Liver (tissue), 8 donors: ENCODE measurements at regions not wholly inside any gene's neighbourhood (a gene's known extent, or its start where the extent isn't known, plus 50 kb on each side); places are given as distances from the start of the nearest gene placed in this dataset.

ENCODE experiments used
- DNase-seq: peaks from one replicate; pipeline ENCODE4 v3.0.0-alpha.2; 2017; ENCODE audit warnings: low spot score
- H3K27ac ChIP-seq, 2 donors: one replicate each; pipeline ENCODE4 v1.7.0; 2013; ENCODE audit warnings: inconsistent platforms in 2 of 2, low read length in 2 of 2, control low read depth in 1 of 2, low read depth in 1 of 2, mild to moderate bottlenecking in 1 of 2
- H3K27me3 ChIP-seq, 4 donors: one replicate each; pipeline versions ENCODE4 v1.6.1 to v1.7.0; 2013; ENCODE audit warnings: low read length in 3 of 4, inconsistent platforms in 1 of 4, mild to moderate bottlenecking in 1 of 4, moderate library complexity in 1 of 4; ENCODE audit not compliant: control insufficient read depth in 4 of 4, insufficient read depth in 4 of 4
- H3K36me3 ChIP-seq, 4 donors: one replicate each; pipeline versions ENCODE4 v1.6.1 to v1.7.0; 2013; ENCODE audit warnings: low read length in 3 of 4, mild to moderate bottlenecking in 3 of 4, low read depth in 1 of 4, moderate library complexity in 1 of 4; ENCODE audit not compliant: control insufficient read depth in 4 of 4, insufficient read depth in 3 of 4
- H3K4me1 ChIP-seq, 4 donors: one replicate each; pipeline versions ENCODE4 v1.6.1 to v1.7.0; 2013; ENCODE audit warnings: low read length in 3 of 4, mild to moderate bottlenecking in 3 of 4, moderate library complexity in 1 of 4; ENCODE audit not compliant: control insufficient read depth in 4 of 4, insufficient read depth in 4 of 4
- H3K4me3 ChIP-seq, 3 donors: one replicate each; pipeline versions ENCODE4 v1.6.1 to v1.7.0; 2013; ENCODE audit warnings: low read length in 3 of 3, control low read depth in 1 of 3, low read depth in 1 of 3, mild to moderate bottlenecking in 1 of 3
- H3K9ac ChIP-seq, 2 donors: one replicate each; pipeline ENCODE4 v1.7.0; 2013; ENCODE audit warnings: low read length in 2 of 2, mild to moderate bottlenecking in 2 of 2, moderate library complexity in 2 of 2, control low read depth in 1 of 2, low read depth in 1 of 2
- H3K9me3 ChIP-seq, 4 donors: one replicate each; pipeline versions ENCODE4 v1.6.1 to v1.7.0; 2013; ENCODE audit warnings: low read length in 3 of 4; ENCODE audit not compliant: control insufficient read depth in 4 of 4
- CTCF ChIP-seq: fragments of 150-350 bp; IDR thresholded peaks from 2 replicates; pipeline ENCODE4 v1.5.1; 2017; ENCODE audit warnings: improper control_type of control experiment, low read depth, low read length; ENCODE audit not compliant: missing input control
- FOXA1 ChIP-seq: IDR thresholded peaks from 2 replicates; pipeline ENCODE4 v1.6.1; 2016; ENCODE audit warnings: antibody characterized with exemption
- HNF4A ChIP-seq, 2 donors: conservative IDR thresholded peaks; 2 replicates each; pipeline ENCODE4 v1.6.1; 2016; ENCODE audit warnings: antibody characterized with exemption in 2 of 2, mild to moderate bottlenecking in 2 of 2
- RAD21 ChIP-seq, 2 donors: IDR thresholded peaks; 2 replicates each; pipeline ENCODE4 v1.6.1; 2016; ENCODE audit warnings: antibody characterized with exemption in 2 of 2, mild to moderate bottlenecking in 2 of 2
- REST ChIP-seq: IDR thresholded peaks from 2 replicates; pipeline ENCODE4 v1.6.1; 2016; ENCODE audit warnings: antibody characterized with exemption, mild to moderate bottlenecking
- RXRA ChIP-seq, 2 donors: IDR thresholded peaks; 2 replicates each; pipeline ENCODE4 v1.6.1; 2017 to 2018; ENCODE audit warnings: antibody characterized with exemption in 2 of 2, mild to moderate bottlenecking in 1 of 2
- SP1 ChIP-seq: IDR thresholded peaks from 2 replicates; pipeline ENCODE4 v1.6.1; 2018; ENCODE audit warnings: antibody characterized with exemption, mild to moderate bottlenecking
- TAF1 ChIP-seq: conservative IDR thresholded peaks from 2 replicates; pipeline ENCODE4 v1.6.1; 2016; ENCODE audit warnings: antibody characterized with exemption, mild to moderate bottlenecking
- YY1 ChIP-seq: IDR thresholded peaks from 2 replicates; pipeline ENCODE4 v1.6.1; 2016; ENCODE audit warnings: antibody characterized with exemption, mild to moderate bottlenecking
- WGBS: extraction: QIAGEN DNeasy Blood & Tissue Kit; methylation state at CpG from one replicate; pipeline ENCODE4 v1.1.7; 2013; 5-methylcytosine and 5-hydroxymethylcytosine counted together
- TF ChIP-seq, protein P1 (sequence below): IDR thresholded peaks from 2 replicates; pipeline ENCODE4 v1.6.1; 2016; ENCODE audit warnings: antibody characterized with exemption
- TF ChIP-seq, protein P2 (sequence below): IDR thresholded peaks from 2 replicates; pipeline ENCODE4 v1.6.1; 2016; ENCODE audit warnings: antibody characterized with exemption
- TF ChIP-seq, protein P3 (sequence below): IDR thresholded peaks from 2 replicates; pipeline ENCODE4 v1.6.1; 2016; ENCODE audit warnings: antibody characterized with exemption
- donor health status: healthy.
- donor health status: healthy.
- donor health status: healthy.
- donor health status: healthy.
- donor health status: healthy.

GRCh38 chr18:75810516-75810915, 383.0 kb upstream of the SMIM21 start:
- no peak for DNase-seq
- WGBS: 59% methylated on average over 9 of the region's 9 CpGs
- no peaks in the 10 kb centered on the region for H3K9me3 ChIP-seq
- H3K4me1 ChIP-seq: no peaks in the 10 kb centered on the region
- no peak overlapping the region for H3K27ac ChIP-seq
- no peak overlapping the region for H3K4me3 ChIP-seq
- H3K27me3 ChIP-seq: no peaks in the 10 kb centered on the region
- no peak overlapping the region for H3K9ac ChIP-seq
- H3K36me3 ChIP-seq: no peaks in the 10 kb centered on the region
- no peak for TF ChIP-seq RXRA (IDR thresholded peaks at IDR 0.05)
- TF ChIP-seq FOXA1: no peak
- TF ChIP-seq RAD21 (IDR thresholded peaks at IDR 0.05): no peak
- no peak for TF ChIP-seq YY1
- no peak for TF ChIP-seq CTCF
- no peak for TF ChIP-seq TAF1
- TF ChIP-seq, protein P1, sequence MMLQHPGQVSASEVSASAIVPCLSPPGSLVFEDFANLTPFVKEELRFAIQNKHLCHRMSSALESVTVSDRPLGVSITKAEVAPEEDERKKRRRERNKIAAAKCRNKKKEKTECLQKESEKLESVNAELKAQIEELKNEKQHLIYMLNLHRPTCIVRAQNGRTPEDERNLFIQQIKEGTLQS: no peak
- no peak for TF ChIP-seq REST

- TF ChIP-seq HNF4A (conservative IDR thresholded peaks at IDR 0.05) (no peak), TAF1 (no peak), FOXA1 (no peak), CTCF (no peak), RXRA (IDR thresholded peaks at IDR 0.05) (no peak), SP1 (no peak), RAD21 (IDR thresholded peaks at IDR 0.05) (no peak)
- TF ChIP-seq, protein P2, sequence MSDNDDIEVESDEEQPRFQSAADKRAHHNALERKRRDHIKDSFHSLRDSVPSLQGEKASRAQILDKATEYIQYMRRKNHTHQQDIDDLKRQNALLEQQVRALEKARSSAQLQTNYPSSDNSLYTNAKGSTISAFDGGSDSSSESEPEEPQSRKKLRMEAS: no peak
- TF ChIP-seq, protein P3, sequence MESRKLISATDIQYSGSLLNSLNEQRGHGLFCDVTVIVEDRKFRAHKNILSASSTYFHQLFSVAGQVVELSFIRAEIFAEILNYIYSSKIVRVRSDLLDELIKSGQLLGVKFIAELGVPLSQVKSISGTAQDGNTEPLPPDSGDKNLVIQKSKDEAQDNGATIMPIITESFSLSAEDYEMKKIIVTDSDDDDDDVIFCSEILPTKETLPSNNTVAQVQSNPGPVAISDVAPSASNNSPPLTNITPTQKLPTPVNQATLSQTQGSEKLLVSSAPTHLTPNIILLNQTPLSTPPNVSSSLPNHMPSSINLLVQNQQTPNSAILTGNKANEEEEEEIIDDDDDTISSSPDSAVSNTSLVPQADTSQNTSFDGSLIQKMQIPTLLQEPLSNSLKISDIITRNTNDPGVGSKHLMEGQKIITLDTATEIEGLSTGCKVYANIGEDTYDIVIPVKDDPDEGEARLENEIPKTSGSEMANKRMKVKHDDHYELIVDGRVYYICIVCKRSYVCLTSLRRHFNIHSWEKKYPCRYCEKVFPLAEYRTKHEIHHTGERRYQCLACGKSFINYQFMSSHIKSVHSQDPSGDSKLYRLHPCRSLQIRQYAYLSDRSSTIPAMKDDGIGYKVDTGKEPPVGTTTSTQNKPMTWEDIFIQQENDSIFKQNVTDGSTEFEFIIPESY: no peak
- Histone ChIP-seq H3K4me1 (no peaks in the 10 kb centered on the region), H3K4me3 (no peak overlapping the region), H3K36me3 (no peaks in the 10 kb centered on the region), H3K9me3 (no peaks in the 10 kb centered on the region), H3K27me3 (no peaks in the 10 kb centered on the region), H3K27ac (no peak overlapping the region), H3K9ac (no peak overlapping the region)
- WGBS: 51% methylated on average over 6 of the region's 6 CpGs
- DNase-seq: no peak
Measured at GRCh38 chr18:75809926-75810255, 382.4 kb upstream of the SMIM21 start.
